ENCODE measurements at regions not wholly inside any gene's neighbourhood (a gene's known extent, or its start where the extent isn't known, plus 50 kb on each side); places are given as distances from the start of the nearest gene placed in this dataset.

GRCh38 chr21:14677639-14678179 lies 131.6 kb upstream of the SAMSN1 start:
- TF ChIP-seq CTCF (IDR thresholded peaks at IDR 0.05; ENCODE audit: borderline replicate concordance, extremely low read depth, low read length, poor library complexity, severe bottlenecking) (no peak), EZH2 (IDR thresholded peaks at IDR 0.05; ENCODE audit: borderline replicate concordance, low read depth, low read length, severe bottlenecking) (no peak)
